ENCODE measurements at regions not wholly inside any gene's neighbourhood (a gene's known extent, or its start where the extent isn't known, plus 50 kb on each side); places are given as distances from the start of the nearest gene placed in this dataset.
"Not testable (repeated sequence)": the region's sequence is repeated elsewhere in the genome, so short reads cannot be mapped to it uniquely, and the experiment has no call there.

DNA sequence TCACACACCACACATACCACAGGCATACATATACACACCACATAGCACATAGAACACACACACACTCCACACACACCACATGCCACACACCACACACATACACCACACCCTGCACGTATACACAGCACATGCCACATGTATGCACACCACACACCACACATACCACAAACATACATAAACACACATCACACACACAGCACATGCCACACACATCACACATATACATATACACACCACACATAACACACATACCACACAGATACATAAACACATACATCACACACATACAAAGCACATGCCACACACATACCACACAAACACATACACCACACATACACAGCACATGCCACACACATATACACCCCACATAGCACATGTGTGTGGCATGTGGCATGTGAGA lies 171.1 kb downstream of the OR4M2 start:
- Histone ChIP-seq H3K4me1 (peaks cover 43% of the 10 kb centered on the region), H3K4me3 (no peak overlapping the region)

GRCh38 chr15:22252047-22252446 lies 171.7 kb downstream of the OR4M2 start:
- H3K9me3 ChIP-seq: peaks cover 12% of the 10 kb centered on the region
- H3K4me1 ChIP-seq: peaks cover 43% of the 10 kb centered on the region

More for the DNA sequence above, 171.1 kb downstream of the OR4M2 start:
- peaks cover 5% of the 10 kb centered on the region for H3K9me3 ChIP-seq
- no peaks in the 10 kb centered on the region for H4K20me1 ChIP-seq
- no peaks in the 10 kb centered on the region for H3K27me3 ChIP-seq
- H3K27ac ChIP-seq: no peak overlapping the region
- no peaks in the 10 kb centered on the region for H3K36me3 ChIP-seq
- no peak overlapping the region for H3K9ac ChIP-seq
- no peak for TF ChIP-seq Cebpa-rat (IDR thresholded peaks at IDR 0.05)
- H3K4me2 ChIP-seq: no peak overlapping the region

GRCh38 chr15:22252521-22252920 lies 172.2 kb downstream of the OR4M2 start:
- Histone ChIP-seq H3K4me2 (peak overlapping the region; percentile 95), H3K4me1 (peaks cover 43% of the 10 kb centered on the region), H3K9me3 (peaks cover 16% of the 10 kb centered on the region), H3K27ac (0 out of 2 replicates have a peak overlapping the region, but pooled peaks have one; percentile 26)
- H3K27me3 ChIP-seq, H3K9ac ChIP-seq, H3K4me3 ChIP-seq, H4K20me1 ChIP-seq, H3K36me3 ChIP-seq: not testable (repeated sequence)

More at GRCh38 chr15:22252047-22252446, 171.7 kb downstream of the OR4M2 start:
- H3K27ac ChIP-seq, H3K9ac ChIP-seq, H3K36me3 ChIP-seq, H4K20me1 ChIP-seq, H3K27me3 ChIP-seq, H3K4me3 ChIP-seq: not testable (repeated sequence)
- H3K4me2 ChIP-seq: peak overlapping the region; percentile 95

- H3K9me3 ChIP-seq: peaks cover 21% of the 10 kb centered on the region
- not testable (repeated sequence) for H3K27me3 ChIP-seq, H3K36me3 ChIP-seq, H4K20me1 ChIP-seq
- peak overlapping the region; percentile 83 for H3K27ac ChIP-seq
- H3K4me1 ChIP-seq: peaks cover 43% of the 10 kb centered on the region
- peak overlapping the region; percentile 95 for H3K4me2 ChIP-seq
- peak overlapping the region; percentile 46; the same call in 1 of the 2 replicates for H3K4me3 ChIP-seq
- H3K9ac ChIP-seq: 0 out of 2 replicates have a peak overlapping the region, but pooled peaks have one; percentile 7
These were observed 172.8 kb downstream of the OR4M2 start for GRCh38 chr15:22253002-22253675.

- Histone ChIP-seq H3K4me1 (peaks cover 43% of the 10 kb centered on the region), H3K9me3 (peaks cover 27% of the 10 kb centered on the region), H3K36me3 (no peaks in the 10 kb centered on the region), H3K9ac (peak overlapping the region; percentile 64), H3K27me3 (no peaks in the 10 kb centered on the region), H3K4me3 (peak overlapping the region; percentile 46), H4K20me1 (no peaks in the 10 kb centered on the region), H3K27ac (peak overlapping the region; percentile 83), H3K4me2 (peak overlapping the region; percentile 95)
- TF ChIP-seq Cebpa-rat (IDR thresholded peaks at IDR 0.05): no peak
These were observed 173.5 kb downstream of the OR4M2 start for GRCh38 chr15:22253676-22254408.

DNA sequence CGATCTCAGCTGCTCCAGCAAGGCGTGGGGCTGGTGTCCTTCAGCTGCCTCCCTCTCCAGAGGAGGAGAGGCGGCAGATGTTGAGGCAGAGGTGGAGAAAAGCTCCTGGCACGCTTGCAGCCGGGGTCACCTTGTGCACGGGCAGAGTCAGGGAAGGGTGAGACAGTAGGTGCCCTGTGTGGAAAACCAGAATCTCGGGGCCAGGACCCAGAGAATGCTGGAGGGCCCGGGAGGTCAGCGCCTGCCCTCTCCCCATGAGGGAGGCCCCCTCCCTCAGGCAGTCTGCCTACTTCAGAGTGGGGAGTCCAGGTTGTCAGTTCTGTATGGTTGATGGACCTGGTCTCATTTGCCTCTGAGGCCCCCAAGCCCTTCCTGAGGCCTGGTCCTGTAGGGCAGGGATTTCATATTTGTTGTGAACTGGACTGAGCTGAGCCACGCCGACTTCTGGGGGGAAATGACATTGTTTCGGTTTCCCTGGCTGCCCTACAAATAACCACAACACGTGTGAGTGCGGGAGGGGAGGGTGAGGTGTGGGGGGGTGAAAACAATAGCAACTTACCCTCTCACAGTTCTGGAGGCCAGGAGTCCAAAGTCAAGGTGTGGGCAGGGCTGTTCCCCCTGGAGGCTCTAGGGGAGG lies 174.2 kb downstream of the OR4M2 start:
- not testable (repeated sequence) for H3K36me3 ChIP-seq, H4K20me1 ChIP-seq, H3K27me3 ChIP-seq
- H3K4me1 ChIP-seq: peaks cover 43% of the 10 kb centered on the region
- peaks cover 31% of the 10 kb centered on the region for H3K9me3 ChIP-seq
- peak overlapping the region; percentile 46 for H3K4me3 ChIP-seq
- peak overlapping the region; percentile 64 for H3K9ac ChIP-seq
- H3K4me2 ChIP-seq: peak overlapping the region; percentile 95
- H3K27ac ChIP-seq: peak overlapping the region; percentile 83

DNA sequence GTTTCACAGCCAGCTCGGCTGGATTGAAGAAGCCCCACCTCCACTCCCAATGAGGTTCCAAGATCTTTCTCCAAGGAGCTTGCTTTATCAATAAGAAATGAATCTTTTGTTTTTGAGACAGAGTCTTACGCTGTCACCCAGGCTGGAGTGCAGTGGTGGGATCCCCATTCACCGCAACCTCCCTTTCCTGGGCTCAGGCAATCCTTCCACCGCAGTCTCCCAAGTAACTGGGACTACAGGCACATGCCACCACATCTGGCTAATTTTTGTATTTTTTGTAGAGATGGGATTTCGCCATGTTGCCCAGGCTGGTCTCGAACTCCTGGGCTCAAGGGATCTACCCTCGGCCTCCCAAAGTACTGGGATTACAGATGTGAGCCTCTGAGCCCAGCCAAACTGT lies 175.3 kb downstream of the OR4M2 start:
- H3K27ac ChIP-seq, H3K36me3 ChIP-seq: not testable (repeated sequence)
- peaks cover 31% of the 10 kb centered on the region for H3K9me3 ChIP-seq

GRCh38 chr15:22256389-22257046 lies 176.2 kb downstream of the OR4M2 start:
- H3K9ac ChIP-seq, H4K20me1 ChIP-seq, H3K36me3 ChIP-seq, H3K27ac ChIP-seq, H3K27me3 ChIP-seq, H3K4me3 ChIP-seq, H3K4me2 ChIP-seq: not testable (repeated sequence)
- Histone ChIP-seq H3K9me3 (peaks cover 31% of the 10 kb centered on the region), H3K4me1 (peaks cover 35% of the 10 kb centered on the region)

More for the DNA sequence above, 175.3 kb downstream of the OR4M2 start:
- Histone ChIP-seq H3K4me2 (peak overlapping the region; percentile 95; the same call in 1 of the 2 replicates), H3K4me1 (peaks cover 41% of the 10 kb centered on the region)
- not testable (repeated sequence) for H4K20me1 ChIP-seq, H3K9ac ChIP-seq, H3K4me3 ChIP-seq, H3K27me3 ChIP-seq

DNA sequence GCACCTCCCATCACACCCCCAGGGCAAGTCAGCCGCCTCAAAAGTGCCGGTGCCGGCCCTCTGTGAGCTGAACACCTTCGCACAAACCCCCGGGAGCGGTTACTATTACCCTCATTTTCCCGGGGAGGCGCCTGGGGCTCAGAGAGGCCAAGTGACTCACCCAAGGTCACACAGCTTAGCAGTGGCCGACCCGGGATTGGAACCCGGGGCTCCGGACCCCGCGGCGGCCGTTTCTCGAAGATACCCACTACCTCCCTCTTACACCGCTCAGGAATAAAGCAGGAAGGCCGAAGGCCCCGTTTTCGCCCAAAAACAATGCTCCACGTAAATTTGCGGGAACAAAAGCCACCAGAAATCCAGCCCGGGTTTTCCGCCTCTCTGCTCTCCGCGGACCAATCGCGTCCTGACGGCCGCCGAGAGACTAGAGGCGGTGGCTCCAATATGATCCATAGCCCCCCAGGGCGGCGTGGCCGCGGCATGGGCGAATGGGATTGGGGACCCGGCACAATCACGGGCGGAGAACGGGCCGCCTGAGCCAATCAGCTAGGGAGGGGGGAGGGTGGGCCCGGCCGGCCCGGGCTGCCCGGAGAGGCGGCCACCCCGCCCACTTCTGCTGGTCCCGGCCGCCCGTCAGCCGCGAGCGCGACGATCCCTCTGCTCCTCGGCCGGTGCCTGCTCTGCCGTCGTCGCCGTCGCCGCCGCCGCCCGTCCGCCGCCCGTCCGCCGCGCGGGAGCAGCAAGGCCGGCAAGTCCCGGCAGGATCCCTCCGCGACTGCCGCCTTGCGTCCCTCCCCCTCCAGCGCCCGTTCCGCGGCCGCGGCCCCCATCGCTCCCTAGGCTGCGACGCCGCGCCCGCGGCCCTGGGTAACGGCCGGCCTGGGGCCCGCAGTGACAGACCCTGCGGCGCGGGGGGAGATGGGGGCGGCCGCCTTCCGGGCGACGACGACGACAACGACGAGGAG lies 177.0 kb downstream of the OR4M2 start:
- no peaks in the 10 kb centered on the region for H3K36me3 ChIP-seq
- H4K20me1 ChIP-seq: no peaks in the 10 kb centered on the region
- TF ChIP-seq Cebpa-rat (IDR thresholded peaks at IDR 0.05): no peak
- peaks cover 31% of the 10 kb centered on the region for H3K9me3 ChIP-seq
- no peak overlapping the region for H3K27ac ChIP-seq
- H3K27me3 ChIP-seq: no peaks in the 10 kb centered on the region
- no peak overlapping the region for H3K4me2 ChIP-seq
- no peak overlapping the region for H3K4me3 ChIP-seq
- no peak overlapping the region for H3K9ac ChIP-seq
- H3K4me1 ChIP-seq: peaks cover 33% of the 10 kb centered on the region

Data from BLaER1 (cell line).